Activated naive CD8-positive, alpha-beta T cell treated with anti-CD3 and anti-CD28 coated beads, Interleukin-2, amount 10 ng/mL, durations not matched to agents 7 days and 5 days (primary cell): ENCODE measurements at regions not wholly inside any gene's neighbourhood (a gene's known extent, or its start where the extent isn't known, plus 50 kb on each side); places are given as distances from the start of the nearest gene placed in this dataset.
"Not testable (repeated sequence)": the region's sequence is repeated elsewhere in the genome, so short reads cannot be mapped to it uniquely, and the experiment has no call there.

Source experiments
- ATAC-seq: fragments of 150-1000 bp; cut with Tn5 transposase; one replicate; pipeline ENCODE4 v1.10.0; 2021; ENCODE audit warnings: low read depth, moderate library complexity
- POLR2A ChIA-PET: fragments of 350-600 bp; sonication (Branson Sonifier 250); formaldehyde crosslinking; loops from one replicate; lab custom pipeline; 2021; ENCODE audit warnings: antibody characterized with exemption; lab: Charles Lee
- DNase-seq: peaks from one replicate; pipeline ENCODE4 v3.0.0; 2021
- H3K27ac Mint-ChIP-seq: one replicate; pipeline ENCODE4 v1.8.0; 2022; ENCODE audit warnings: mild to moderate bottlenecking, mixed read lengths
- H3K27me3 Mint-ChIP-seq: one replicate; pipeline ENCODE4 v1.8.0; 2022; ENCODE audit warnings: mild to moderate bottlenecking, moderate library complexity, mixed read lengths
- H3K36me3 Mint-ChIP-seq: one replicate; pipeline ENCODE4 v1.8.0; 2021; ENCODE audit warnings: mild to moderate bottlenecking, mixed read lengths
- H3K4me1 Mint-ChIP-seq: one replicate; pipeline ENCODE4 v1.8.0; 2021; ENCODE audit warnings: mixed read lengths
- H3K4me3 Mint-ChIP-seq: one replicate; pipeline ENCODE4 v1.8.0; 2022; ENCODE audit warnings: mild to moderate bottlenecking, moderate library complexity, mixed read lengths
- H3K9me3 Mint-ChIP-seq: one replicate; pipeline ENCODE4 v1.8.0; 2021; ENCODE audit warnings: mixed read lengths

DNA sequence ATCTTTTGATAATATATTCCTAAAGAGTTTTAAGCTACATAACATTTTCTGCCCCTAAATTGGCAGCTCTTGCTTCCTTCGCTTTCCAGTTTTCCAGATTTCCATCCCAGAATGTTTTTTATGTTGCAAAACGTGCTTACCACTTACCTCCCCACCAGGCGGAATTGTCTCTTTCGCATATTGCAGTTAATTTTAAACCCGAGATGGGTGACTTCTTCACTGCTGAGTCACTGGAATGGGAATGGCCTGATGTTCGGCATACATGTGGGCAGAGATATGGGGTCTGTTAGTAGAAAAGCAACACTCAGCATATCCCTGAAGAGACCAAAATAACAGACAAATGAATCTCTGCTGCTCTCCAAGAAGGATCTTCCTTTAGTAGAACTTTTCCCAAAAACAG is 491.2 kb downstream of the PREX1 start:
- DNase-seq (no peak), ATAC-seq (no peak)
- H3K4me1 Mint-ChIP-seq = peaks cover 11% of the 10 kb centered on the region
- POLR2A ChIA-PET = no interaction called here
- no peak overlapping the region for H3K27ac Mint-ChIP-seq
- no peak overlapping the region for H3K4me3 Mint-ChIP-seq
- peaks cover 10% of the 10 kb centered on the region for H3K27me3 Mint-ChIP-seq
- no peaks in the 10 kb centered on the region for H3K36me3 Mint-ChIP-seq
- no peaks in the 10 kb centered on the region for H3K9me3 Mint-ChIP-seq

DNA sequence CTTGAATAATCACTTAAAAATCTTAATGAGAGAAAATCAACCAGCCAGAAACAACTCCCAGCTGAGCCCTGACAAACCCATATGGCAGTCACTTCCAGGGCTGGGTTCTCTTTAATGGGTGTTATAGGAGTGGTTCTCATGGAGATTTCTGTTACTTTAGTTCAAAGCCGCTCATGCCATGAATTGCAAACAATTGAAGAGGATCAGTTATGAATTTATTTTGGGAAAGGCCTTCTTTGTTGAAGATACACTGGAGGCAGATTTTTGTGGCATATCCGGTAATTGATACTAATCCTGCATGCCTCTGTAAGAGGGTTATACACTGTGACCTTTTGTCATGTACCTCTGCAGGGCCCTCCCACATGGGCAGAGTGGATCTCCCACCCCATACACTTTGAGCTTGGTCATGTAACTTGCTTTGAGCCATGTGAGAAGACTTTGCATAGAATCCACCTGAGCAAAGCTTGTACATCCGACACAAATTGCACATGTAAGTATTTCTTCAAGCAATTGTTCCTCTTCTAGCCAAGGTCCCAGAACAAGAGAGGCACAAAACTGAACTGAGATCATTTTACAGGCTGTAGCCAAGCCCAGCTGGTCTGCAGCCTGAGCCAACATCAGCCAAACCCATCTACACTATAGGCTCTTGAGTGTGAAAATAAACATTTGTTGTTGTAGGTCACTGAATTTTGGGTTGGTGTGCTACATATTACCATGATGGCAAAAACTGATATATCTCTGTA is 492.3 kb downstream of the PREX1 start:
- H3K27ac Mint-ChIP-seq = no peak overlapping the region
- H3K4me1 Mint-ChIP-seq = peaks cover 4% of the 10 kb centered on the region
- POLR2A ChIA-PET = no interaction called here
- no peak overlapping the region for H3K4me3 Mint-ChIP-seq
- DNase-seq (no peak), ATAC-seq (no peak)
- H3K9me3 Mint-ChIP-seq = no peaks in the 10 kb centered on the region
- peaks cover 10% of the 10 kb centered on the region for H3K27me3 Mint-ChIP-seq
- no peaks in the 10 kb centered on the region for H3K36me3 Mint-ChIP-seq

DNA sequence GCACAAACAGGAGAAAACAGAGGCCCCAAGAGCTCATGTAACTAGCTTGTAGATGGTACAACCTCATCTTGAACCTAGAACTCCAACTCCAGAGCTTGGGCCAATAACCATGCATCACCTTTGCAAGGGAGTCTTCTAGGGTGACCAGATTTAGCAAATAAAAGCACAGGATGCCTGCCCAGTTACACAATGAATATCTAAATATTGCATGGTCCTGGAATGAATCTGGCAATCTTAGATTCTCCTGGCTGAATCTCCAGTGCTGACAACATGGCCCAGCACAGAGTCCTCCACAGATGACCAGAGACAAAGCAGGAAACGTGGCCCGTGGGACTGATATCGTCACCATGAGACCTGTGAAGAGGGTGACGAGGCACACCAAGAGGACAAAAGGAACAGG is 494.1 kb downstream of the PREX1 start:
- POLR2A ChIA-PET = no interaction called here
- DNase-seq (no peak), ATAC-seq (no peak)
- H3K9me3 Mint-ChIP-seq = no peaks in the 10 kb centered on the region
- H3K4me1 Mint-ChIP-seq = no peaks in the 10 kb centered on the region
- no peak overlapping the region for H3K4me3 Mint-ChIP-seq
- H3K27ac Mint-ChIP-seq = no peak overlapping the region
- H3K36me3 Mint-ChIP-seq = no peaks in the 10 kb centered on the region
- peaks cover 14% of the 10 kb centered on the region for H3K27me3 Mint-ChIP-seq

DNA sequence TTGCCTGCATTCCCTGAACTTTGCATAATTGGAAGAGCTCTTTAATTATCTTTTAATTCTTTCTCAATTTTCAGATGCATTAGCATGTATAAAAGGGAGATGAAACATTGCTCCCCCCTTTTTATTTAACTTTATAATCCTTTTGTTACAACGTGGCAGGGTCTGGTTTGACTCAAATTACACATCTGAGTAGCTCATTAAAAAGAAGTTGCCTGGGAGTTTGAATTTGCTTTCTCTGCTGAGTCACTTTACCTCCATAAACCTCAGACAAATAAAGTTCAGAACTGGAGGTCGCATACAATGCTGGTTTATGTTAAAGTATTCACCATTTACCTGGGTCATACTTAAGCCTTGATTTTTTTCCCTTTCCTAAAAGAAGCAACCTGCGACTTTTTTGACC is 495.2 kb downstream of the PREX1 start:
- no peaks in the 10 kb centered on the region for H3K4me1 Mint-ChIP-seq
- H3K4me3 Mint-ChIP-seq = no peak overlapping the region
- no peak for DNase-seq
- no peaks in the 10 kb centered on the region for H3K9me3 Mint-ChIP-seq
- H3K27ac Mint-ChIP-seq = no peak overlapping the region
- no peaks in the 10 kb centered on the region for H3K36me3 Mint-ChIP-seq
- ATAC-seq = no peak
- POLR2A ChIA-PET = no interaction called here
- H3K27me3 Mint-ChIP-seq = peaks cover 14% of the 10 kb centered on the region

DNA sequence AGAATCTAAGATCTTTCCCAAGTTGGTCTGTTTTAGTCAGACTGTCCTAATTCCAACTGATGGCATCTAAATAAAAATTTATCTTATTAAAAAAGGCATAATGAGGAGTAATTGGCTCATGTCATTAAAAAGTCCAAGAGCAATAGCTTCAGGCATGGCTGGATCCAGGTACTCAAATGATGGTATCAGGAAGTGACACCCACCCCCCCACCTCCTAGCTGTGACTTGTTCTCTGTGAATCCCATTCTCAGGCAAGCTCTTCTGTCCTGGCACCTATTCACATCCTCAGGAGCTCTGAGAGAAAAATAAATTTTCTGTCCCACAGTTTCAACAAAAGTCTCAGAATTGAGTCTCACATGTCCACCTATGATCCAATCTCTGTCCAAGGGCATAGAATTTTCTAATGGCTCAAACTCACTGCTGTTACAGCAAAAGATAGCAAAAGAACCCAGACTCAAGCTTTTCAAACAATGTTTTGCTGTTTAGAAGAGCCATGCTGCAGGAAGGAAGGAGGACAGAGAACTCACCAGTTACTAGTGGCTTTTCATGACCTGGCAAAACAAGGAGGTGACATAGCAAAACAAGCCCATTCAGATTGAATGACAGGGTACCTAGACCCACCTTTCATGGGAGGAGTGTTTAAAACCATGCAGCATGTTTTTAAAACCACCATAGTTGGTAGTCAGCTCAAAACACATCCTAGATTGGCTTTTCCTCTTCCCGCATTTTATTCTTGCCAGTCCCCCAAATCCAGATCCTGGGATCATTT is 496.1 kb downstream of the PREX1 start:
- Mint-ChIP-seq H3K27ac (no peak overlapping the region), H3K4me3 (no peak overlapping the region), H3K4me1 (no peaks in the 10 kb centered on the region), H3K27me3 (peaks cover 11% of the 10 kb centered on the region), H3K9me3 (no peaks in the 10 kb centered on the region), H3K36me3 (no peaks in the 10 kb centered on the region)
- no peak for DNase-seq
- POLR2A ChIA-PET = no interaction called here
- no peak for ATAC-seq

DNA sequence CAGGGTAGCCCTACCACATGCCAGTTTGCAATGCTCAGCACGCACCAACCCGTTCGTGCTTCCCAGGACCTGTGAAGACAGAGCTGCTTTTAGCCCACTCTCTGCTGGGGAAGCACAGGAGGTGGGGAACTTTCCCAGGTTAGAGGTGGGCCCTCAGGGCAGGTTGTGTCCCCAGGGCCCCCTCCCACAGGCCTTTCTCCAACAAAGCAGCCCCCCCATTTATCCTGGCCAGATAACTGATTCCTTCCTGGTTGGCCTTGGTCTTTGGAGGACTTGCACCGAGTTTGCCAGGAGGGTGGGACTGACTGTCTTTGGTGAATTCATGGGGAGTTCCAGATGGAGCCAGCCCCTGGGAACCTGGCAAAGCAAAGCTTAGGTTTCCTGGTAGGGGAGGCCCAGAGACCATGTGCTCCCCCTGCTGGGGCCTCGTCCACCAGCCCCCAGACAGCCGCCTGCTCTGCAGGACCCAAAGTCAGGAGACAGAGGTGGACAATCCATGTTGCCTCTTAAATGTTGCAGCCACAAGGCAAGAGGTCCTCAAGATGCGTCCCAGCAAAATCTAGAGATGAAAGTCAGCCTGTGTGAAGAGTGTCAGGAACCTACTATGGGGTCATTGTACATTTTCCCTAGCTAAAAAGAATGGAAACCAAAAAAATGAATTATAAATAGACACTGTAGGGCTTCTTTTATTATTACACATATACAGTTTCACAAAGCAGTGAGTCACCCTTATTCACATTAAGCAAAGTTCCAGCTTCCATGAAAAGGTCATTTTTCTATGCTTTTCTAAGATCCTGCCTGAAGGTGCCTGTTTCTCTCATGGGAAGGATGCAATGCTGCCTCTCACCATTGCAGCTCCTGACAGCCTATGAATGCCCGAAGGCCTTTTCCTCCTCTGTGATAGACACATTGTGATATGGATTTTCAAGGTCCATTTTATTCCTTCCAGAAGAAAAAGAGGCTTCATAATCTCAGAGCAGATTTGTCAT is 497.8 kb downstream of the PREX1 start:
- POLR2A ChIA-PET = no interaction called here
- Mint-ChIP-seq H3K36me3 (no peaks in the 10 kb centered on the region), H3K4me1 (no peaks in the 10 kb centered on the region), H3K9me3 (no peaks in the 10 kb centered on the region), H3K27ac (no peak overlapping the region), H3K27me3 (peaks cover 6% of the 10 kb centered on the region), H3K4me3 (no peak overlapping the region)
- ATAC-seq = no peak
- no peak for DNase-seq

DNA sequence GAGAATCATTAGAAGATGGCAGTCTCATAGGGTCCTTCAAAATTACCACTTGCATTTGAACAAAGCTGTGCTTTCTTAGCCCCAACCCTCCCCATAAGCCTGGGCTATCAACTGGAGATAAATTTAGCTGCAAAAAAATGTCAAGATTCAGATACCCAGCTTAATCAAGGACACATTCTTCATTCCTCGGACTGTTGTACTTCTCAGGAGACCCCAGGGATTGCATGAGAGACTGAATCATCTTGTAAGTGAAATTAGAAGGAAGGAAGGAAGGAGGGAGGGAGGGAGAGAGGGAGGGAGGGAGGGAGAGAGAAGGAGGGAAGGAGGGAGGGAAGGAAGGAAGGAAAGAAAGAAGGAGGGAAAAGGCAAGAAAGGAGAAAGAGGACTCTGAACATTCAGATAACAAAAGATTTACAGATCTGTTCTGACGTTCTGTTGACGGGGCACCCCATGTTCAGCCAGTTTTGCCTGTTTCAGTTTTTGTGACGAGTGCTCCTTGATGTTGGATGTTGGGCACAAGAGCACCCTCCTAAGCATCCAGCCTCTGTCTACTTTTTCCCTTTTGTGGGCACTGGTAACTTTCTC is 498.7 kb downstream of the PREX1 start:
- Mint-ChIP-seq H3K27ac (no peak overlapping the region), H3K4me3 (no peak overlapping the region)
- POLR2A ChIA-PET = no interaction called here

DNA sequence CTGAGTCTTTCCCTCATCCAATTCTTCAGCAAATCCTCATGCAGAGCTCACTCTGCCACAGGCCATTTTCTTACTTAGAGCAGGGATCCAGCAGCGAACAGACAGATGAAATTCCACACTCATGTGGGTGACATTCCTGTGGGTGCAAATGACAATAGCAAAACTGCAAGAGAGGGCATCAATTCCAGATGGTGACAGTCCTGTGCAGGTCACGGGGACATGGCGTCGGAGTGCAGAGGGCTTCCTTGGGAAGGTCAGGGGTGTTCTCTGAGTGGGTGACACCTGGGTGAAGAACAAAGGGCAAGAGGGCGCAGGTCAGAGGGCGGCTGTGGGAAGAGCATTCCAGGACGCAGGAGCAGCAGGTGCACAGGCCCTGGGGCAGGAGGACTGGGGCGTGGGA is 500.0 kb downstream of the PREX1 start:
- H3K27ac Mint-ChIP-seq, ATAC-seq, H3K4me1 Mint-ChIP-seq, H3K36me3 Mint-ChIP-seq, POLR2A ChIA-PET, H3K4me3 Mint-ChIP-seq, H3K9me3 Mint-ChIP-seq, DNase-seq: not testable (repeated sequence)
- H3K27me3 Mint-ChIP-seq = peaks cover 11% of the 10 kb centered on the region

More for the DNA sequence above, 498.7 kb downstream of the PREX1 start:
- no peaks in the 10 kb centered on the region for H3K9me3 Mint-ChIP-seq
- H3K4me1 Mint-ChIP-seq = no peaks in the 10 kb centered on the region
- no peaks in the 10 kb centered on the region for H3K36me3 Mint-ChIP-seq
- peaks cover 11% of the 10 kb centered on the region for H3K27me3 Mint-ChIP-seq
- ATAC-seq (no peak), DNase-seq (no peak)

DNA sequence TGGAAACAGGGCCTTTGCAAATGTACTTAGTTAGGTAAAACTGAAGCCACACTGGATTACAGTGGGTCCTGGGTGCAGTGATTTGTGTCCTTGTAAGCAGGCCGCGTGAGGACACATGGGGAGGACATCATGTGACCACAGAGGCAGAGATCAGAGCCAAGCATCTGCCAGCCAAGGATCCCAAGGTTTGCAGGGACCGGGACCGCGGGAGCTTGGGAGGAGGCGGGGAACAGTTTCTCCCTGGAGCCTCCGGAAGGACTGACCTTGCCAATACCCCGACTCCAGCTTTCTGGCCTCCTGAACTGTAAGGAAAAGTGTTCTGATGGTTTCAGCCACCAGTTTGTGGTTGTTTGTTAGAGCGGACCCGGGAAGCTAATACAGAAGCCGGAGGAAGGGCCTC is 500.9 kb downstream of the PREX1 start:
- Mint-ChIP-seq H3K27me3 (peaks cover 11% of the 10 kb centered on the region), H3K27ac (no peak overlapping the region), H3K36me3 (no peaks in the 10 kb centered on the region), H3K4me1 (no peaks in the 10 kb centered on the region), H3K4me3 (no peak overlapping the region), H3K9me3 (no peaks in the 10 kb centered on the region)
- ATAC-seq = no peak
- no peak for DNase-seq
- POLR2A ChIA-PET = no interaction called here

DNA sequence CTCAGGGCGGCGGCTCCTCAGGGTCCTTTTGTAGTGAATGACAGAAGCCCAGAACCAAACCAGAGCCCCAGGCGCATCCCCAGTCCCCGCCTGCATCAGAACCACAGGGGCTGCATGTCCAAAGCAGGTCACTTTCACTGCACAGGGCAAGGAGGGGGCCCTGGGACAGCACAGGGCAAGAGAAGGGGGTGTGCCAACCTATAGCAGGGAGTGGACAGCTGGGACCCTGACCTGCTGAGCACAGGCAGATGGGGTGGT is 501.4 kb downstream of the PREX1 start:
- Mint-ChIP-seq H3K27me3 (peaks cover 11% of the 10 kb centered on the region), H3K27ac (no peak overlapping the region), H3K4me3 (no peak overlapping the region), H3K9me3 (no peaks in the 10 kb centered on the region), H3K4me1 (no peaks in the 10 kb centered on the region), H3K36me3 (no peaks in the 10 kb centered on the region)
- DNase-seq (no peak), ATAC-seq (no peak)
- POLR2A ChIA-PET = no interaction called here

DNA sequence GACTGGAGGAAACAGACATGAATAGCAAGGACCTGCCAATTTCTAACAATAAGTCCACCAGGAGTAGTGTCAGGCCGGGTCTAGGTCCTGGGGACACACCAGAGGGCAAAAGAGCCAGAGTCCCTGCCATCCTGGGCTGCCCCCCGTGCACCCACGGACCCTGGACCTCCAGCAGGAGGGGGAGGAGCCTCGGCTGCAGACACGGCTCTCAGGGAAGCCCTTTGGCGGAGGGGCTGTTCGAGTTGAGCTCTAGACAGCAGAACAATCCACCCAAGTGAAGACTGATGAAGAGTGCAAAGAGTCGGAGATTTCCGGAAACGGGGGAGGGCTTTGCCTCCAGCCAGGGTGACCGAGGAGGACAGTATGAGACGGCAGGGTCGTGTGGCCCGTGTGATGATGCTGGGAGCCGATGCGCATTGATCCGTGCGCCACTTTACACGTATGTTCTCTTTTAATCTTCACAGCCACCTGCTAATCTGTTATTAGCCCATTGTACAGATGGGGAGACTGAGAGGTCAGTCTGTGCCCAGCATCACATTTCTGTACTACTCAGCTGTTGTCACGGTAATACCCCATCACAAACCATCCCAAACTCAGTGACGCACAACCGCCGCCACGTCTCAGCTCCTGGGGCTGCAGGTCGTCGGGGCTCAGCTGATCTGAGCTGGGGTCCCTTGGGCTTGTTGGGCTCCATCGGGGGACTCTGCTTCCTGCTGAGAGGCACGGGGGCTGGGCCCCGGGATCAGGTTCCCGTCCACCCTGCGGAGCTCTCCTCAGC is 502.0 kb downstream of the PREX1 start:
- DNase-seq = no peak
- no peaks in the 10 kb centered on the region for H3K9me3 Mint-ChIP-seq
- no peaks in the 10 kb centered on the region for H3K4me1 Mint-ChIP-seq
- no peak overlapping the region for H3K27ac Mint-ChIP-seq
- H3K27me3 Mint-ChIP-seq = peaks cover 11% of the 10 kb centered on the region
- ATAC-seq = no peak
- no peak overlapping the region for H3K4me3 Mint-ChIP-seq
- no peaks in the 10 kb centered on the region for H3K36me3 Mint-ChIP-seq
- POLR2A ChIA-PET = no interaction called here

DNA sequence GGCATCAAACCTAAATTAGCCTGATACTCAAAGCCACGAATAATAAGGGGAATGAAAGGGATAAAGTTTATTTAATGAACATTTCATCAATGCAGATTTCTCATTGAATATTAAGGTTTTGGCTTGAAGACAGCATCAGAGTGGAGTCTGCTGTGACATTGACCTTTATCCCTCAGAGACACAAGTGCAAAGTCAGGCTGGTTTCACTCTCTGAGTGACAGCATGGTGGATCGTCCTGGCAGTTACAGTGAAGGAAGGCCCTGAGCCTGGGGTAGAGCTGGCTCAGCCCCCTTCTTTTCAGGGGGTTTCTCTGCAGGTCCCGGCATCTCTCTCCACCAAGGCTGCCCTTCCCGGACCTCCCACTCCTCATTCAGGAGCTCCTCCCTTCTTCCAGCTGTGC is 503.1 kb downstream of the PREX1 start:
- peaks cover 5% of the 10 kb centered on the region for H3K27me3 Mint-ChIP-seq
- ATAC-seq (no peak), DNase-seq (no peak)
- POLR2A ChIA-PET = no interaction called here
- no peaks in the 10 kb centered on the region for H3K4me1 Mint-ChIP-seq
- H3K27ac Mint-ChIP-seq = no peak overlapping the region
- no peaks in the 10 kb centered on the region for H3K36me3 Mint-ChIP-seq
- no peak overlapping the region for H3K4me3 Mint-ChIP-seq
- no peaks in the 10 kb centered on the region for H3K9me3 Mint-ChIP-seq

DNA sequence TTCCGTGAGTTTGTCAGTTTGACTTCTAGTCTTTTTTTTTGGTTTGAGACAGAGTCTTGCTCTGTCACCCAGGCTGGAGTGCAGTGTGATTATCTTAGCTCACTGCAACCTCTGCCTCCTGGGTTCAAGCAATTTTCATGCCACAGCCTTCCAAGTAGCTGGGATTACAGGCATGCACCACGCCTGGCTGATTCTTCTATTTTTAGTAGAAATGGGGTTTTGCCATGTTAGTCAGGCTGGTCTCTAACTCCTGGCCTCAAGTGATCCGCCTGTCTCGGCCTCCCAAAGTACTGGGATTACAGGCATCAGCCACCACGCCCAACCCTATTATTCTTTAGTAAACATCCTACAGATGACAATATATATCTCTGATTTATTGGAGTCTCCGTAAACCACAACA is 506.5 kb downstream of the PREX1 start:
- Mint-ChIP-seq H3K4me1 (no peaks in the 10 kb centered on the region), H3K36me3 (no peaks in the 10 kb centered on the region), H3K27ac (no peak overlapping the region), H3K4me3 (no peak overlapping the region), H3K27me3 (peaks cover 7% of the 10 kb centered on the region), H3K9me3 (no peaks in the 10 kb centered on the region)
- no peak for ATAC-seq
- no peak for DNase-seq
- POLR2A ChIA-PET = no interaction called here
